Hepatic stellate cell (primary cell): ENCODE measurements at regions not wholly inside any gene's neighbourhood (a gene's known extent, or its start where the extent isn't known, plus 50 kb on each side); places are given as distances from the start of the nearest gene placed in this dataset.
A peak's percentile ranks its signal among the peaks of the same experiment; 100 is the strongest.
"Not testable (repeated sequence)": the region's sequence is repeated elsewhere in the genome, so short reads cannot be mapped to it uniquely, and the experiment has no call there.

Experiments used
- DNase-seq: peaks from one replicate; pipeline ENCODE4 v3.0.0; 2011; ENCODE audit warnings: low spot score

GRCh38 chr6:21847711-21848480 lies 254.3 kb downstream of the SOX4 start:
- no peak for DNase-seq

- DNase-seq, result no peak
Measured at GRCh38 chr6:21850691-21851090, 257.1 kb downstream of the SOX4 start.

GRCh38 chr6:21855811-21856455 lies 262.4 kb downstream of the SOX4 start:
- no peak for DNase-seq

- DNase-seq, result peak; percentile 22
Measured at GRCh38 chr6:21856456-21856825, 262.9 kb downstream of the SOX4 start.

- DNase-seq, result no peak
Measured at GRCh38 chr6:21856844-21857243, 263.3 kb downstream of the SOX4 start.

- DNase-seq, result no peak
Measured at GRCh38 chr6:21858076-21858475, 264.5 kb downstream of the SOX4 start.

GRCh38 chr6:21859193-21859735 lies 265.7 kb downstream of the SOX4 start:
- no peak for DNase-seq

GRCh38 chr6:21861942-21862341 lies 268.4 kb downstream of the SOX4 start:
- DNase-seq, result no peak

- DNase-seq, result no peak
Measured at GRCh38 chr6:21864206-21864605, 270.7 kb downstream of the SOX4 start.

- no peak for DNase-seq
Measured at GRCh38 chr6:21868226-21868625, 274.7 kb downstream of the SOX4 start.

- no peak for DNase-seq
Measured at GRCh38 chr6:21869085-21869771, 275.7 kb downstream of the SOX4 start.

GRCh38 chr6:21870076-21870730 lies 276.7 kb downstream of the SOX4 start:
- DNase-seq, result no peak

GRCh38 chr6:21871831-21872230 lies 278.3 kb downstream of the SOX4 start:
- no peak for DNase-seq

GRCh38 chr6:21872749-21873148 lies 279.2 kb downstream of the SOX4 start:
- no peak for DNase-seq

- peak; percentile 42 for DNase-seq
Measured at GRCh38 chr6:21873562-21873961, 280.0 kb downstream of the SOX4 start.

- DNase-seq, result no peak
Measured at GRCh38 chr6:21874372-21874771, 280.8 kb downstream of the SOX4 start.

- not testable (repeated sequence) for DNase-seq
Measured at GRCh38 chr6:21877037-21877436, 283.5 kb downstream of the SOX4 start.

- not testable (repeated sequence) for DNase-seq
Measured at GRCh38 chr6:21880249-21880648, 286.7 kb downstream of the SOX4 start.

- DNase-seq, result no peak
Measured at GRCh38 chr6:21881969-21882465, 288.5 kb downstream of the SOX4 start.

GRCh38 chr6:21883595-21884328 lies 290.2 kb downstream of the SOX4 start:
- no peak for DNase-seq

- no peak for DNase-seq
Measured at GRCh38 chr6:21885111-21885510, 291.6 kb downstream of the SOX4 start.
